Activated CD8-positive, alpha-beta T cell treated with anti-CD3 and anti-CD28 coated beads for 36 hours (primary cell): ENCODE measurements at regions not wholly inside any gene's neighbourhood (a gene's known extent, or its start where the extent isn't known, plus 50 kb on each side); places are given as distances from the start of the nearest gene placed in this dataset.
A peak's percentile ranks its signal among the peaks of the same experiment; 100 is the strongest.

Source experiments
- ATAC-seq: fragments of 200-7000 bp; cut with Tn5 transposase; one replicate; pipeline ENCODE4 v1.10.0; 2021; ENCODE audit warnings: mild to moderate bottlenecking, moderate library complexity
- CTCF ChIA-PET: fragments of 350-600 bp; sonication (Branson Sonifier 250); formaldehyde crosslinking; loops from one replicate; lab custom pipeline; 2021; ENCODE audit warnings: antibody characterized with exemption; lab: Charles Lee
- POLR2A ChIA-PET: fragments of 350-600 bp; sonication (Branson Sonifier 250); formaldehyde crosslinking; loops from one replicate; lab custom pipeline; 2021; ENCODE audit warnings: antibody characterized with exemption; lab: Charles Lee
- DNase-seq: peaks from one replicate; pipeline ENCODE4 v3.0.0-alpha.2; 2020
- H3K27ac Mint-ChIP-seq: one replicate; pipeline ENCODE4 v1.8.0; 2021; ENCODE audit warnings: mild to moderate bottlenecking, mixed read lengths
- H3K27me3 Mint-ChIP-seq: one replicate; pipeline ENCODE4 v1.8.0; 2021; ENCODE audit warnings: mixed read lengths
- H3K36me3 Mint-ChIP-seq: one replicate; pipeline ENCODE4 v1.8.0; 2021; ENCODE audit warnings: low read depth, mixed read lengths
- H3K4me1 Mint-ChIP-seq: one replicate; pipeline ENCODE4 v1.8.0; 2021; ENCODE audit warnings: low read depth, mixed read lengths
- H3K4me3 Mint-ChIP-seq: one replicate; pipeline ENCODE4 v1.8.0; 2021; ENCODE audit warnings: mild to moderate bottlenecking, moderate library complexity, mixed read lengths
- H3K9me3 Mint-ChIP-seq: one replicate; pipeline ENCODE4 v1.8.0; 2021; ENCODE audit warnings: mixed read lengths
- intact Hi-C: fragments of 100-400 bp; cut with micrococcal nuclease; formaldehyde crosslinking; loops from one replicate; pipeline ENCODE4 v1.10.0; 2022
- TF ChIP-seq, protein P1 (sequence below): fragments of 200-600 bp; IDR thresholded peaks from one replicate; pipeline ENCODE4 v1.8.0; 2022; ENCODE audit warnings: antibody characterized with exemption, mild to moderate bottlenecking

DNA sequence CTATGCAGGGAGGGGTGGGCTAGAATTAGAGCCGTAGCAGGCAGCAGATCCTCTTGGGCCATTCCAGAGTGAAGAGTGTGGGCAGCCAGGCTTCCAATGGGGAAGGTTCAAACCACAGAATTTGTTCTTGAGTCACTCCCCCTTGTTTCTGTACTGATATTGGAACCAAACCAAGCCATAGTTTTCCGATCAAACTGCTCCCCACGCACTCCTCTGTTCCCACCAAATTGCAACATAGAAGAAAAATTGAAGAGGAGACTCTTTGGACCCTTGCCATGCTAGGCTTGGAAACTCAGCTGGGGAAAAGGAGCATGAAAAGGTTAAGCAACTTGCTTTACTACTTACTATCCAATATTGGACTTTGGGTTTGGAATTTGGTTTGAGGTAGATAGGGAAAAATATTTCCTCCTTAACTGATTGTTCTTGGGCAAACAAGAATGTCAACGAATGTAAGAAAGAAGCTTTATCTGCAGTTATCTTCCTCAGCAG, 165.8 kb upstream of the NR3C1 start:
- no peaks in the 10 kb centered on the region for H3K9me3 Mint-ChIP-seq
- no peak overlapping the region for H3K27ac Mint-ChIP-seq
- intact Hi-C loops: no loop called here
- H3K4me1 Mint-ChIP-seq: peaks cover 8% of the 10 kb centered on the region
- no peaks in the 10 kb centered on the region for H3K36me3 Mint-ChIP-seq
- ChIA-PET POLR2A (interaction anchor here (0.6 kb wide), 1 partner anchor 37 kb away, joined by 3 read pairs; no protein-coding TSS in a partner anchor), CTCF (no interaction called here)
- H3K4me3 Mint-ChIP-seq: no peak overlapping the region
- no peak for DNase-seq
- ATAC-seq: no peak
- no peaks in the 10 kb centered on the region for H3K27me3 Mint-ChIP-seq
- TF ChIP-seq, protein P1, sequence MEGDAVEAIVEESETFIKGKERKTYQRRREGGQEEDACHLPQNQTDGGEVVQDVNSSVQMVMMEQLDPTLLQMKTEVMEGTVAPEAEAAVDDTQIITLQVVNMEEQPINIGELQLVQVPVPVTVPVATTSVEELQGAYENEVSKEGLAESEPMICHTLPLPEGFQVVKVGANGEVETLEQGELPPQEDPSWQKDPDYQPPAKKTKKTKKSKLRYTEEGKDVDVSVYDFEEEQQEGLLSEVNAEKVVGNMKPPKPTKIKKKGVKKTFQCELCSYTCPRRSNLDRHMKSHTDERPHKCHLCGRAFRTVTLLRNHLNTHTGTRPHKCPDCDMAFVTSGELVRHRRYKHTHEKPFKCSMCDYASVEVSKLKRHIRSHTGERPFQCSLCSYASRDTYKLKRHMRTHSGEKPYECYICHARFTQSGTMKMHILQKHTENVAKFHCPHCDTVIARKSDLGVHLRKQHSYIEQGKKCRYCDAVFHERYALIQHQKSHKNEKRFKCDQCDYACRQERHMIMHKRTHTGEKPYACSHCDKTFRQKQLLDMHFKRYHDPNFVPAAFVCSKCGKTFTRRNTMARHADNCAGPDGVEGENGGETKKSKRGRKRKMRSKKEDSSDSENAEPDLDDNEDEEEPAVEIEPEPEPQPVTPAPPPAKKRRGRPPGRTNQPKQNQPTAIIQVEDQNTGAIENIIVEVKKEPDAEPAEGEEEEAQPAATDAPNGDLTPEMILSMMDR: no peak

DNA sequence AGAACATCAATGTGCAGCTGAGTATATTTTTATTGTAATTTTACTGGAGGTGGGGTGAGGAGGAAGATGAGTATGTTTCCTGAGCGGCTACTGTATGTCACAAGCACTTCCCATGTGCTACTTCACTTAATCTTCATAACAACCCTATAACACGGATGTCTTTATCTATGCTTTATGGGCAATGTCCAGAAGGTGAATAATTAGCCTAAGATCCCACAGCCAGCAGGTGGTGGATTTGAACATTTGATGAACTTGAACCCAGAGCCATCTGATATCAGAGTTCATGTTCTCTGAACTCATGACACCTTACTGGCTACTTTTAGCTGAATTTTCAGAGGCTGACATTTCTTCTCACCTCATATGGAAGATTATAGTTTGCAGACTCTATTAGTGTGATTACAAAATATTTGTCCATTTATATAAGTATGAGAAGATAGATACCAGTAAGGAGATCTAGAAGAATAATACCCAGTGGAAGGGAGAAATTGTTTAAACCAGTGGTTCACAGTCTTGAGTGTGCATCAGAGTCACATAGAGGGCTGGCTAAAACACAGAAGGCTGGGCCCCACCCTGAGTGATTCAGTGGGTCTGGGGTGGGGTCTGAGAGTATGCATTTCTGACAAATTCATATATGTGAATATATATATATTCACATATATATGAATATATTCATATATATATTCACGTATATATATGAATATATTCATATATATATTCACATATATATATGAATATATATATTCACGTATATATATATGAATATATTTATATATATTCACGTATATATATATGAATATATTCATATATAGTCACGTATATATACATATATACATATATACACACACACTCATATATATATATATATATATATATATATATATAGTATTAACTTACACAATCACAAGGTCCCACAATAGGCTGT, 164.4 kb upstream of the NR3C1 start:
- POLR2A ChIA-PET: no interaction called here
- Mint-ChIP-seq H3K4me3 (no peak overlapping the region), H3K9me3 (no peaks in the 10 kb centered on the region), H3K27ac (no peak overlapping the region), H3K36me3 (no peaks in the 10 kb centered on the region), H3K27me3 (no peaks in the 10 kb centered on the region), H3K4me1 (peaks cover 8% of the 10 kb centered on the region)
- no peak for ATAC-seq
- intact Hi-C loops: no loop called here
- no peak for DNase-seq
- CTCF ChIA-PET: no interaction called here
- TF ChIP-seq, protein P1: no peak

DNA sequence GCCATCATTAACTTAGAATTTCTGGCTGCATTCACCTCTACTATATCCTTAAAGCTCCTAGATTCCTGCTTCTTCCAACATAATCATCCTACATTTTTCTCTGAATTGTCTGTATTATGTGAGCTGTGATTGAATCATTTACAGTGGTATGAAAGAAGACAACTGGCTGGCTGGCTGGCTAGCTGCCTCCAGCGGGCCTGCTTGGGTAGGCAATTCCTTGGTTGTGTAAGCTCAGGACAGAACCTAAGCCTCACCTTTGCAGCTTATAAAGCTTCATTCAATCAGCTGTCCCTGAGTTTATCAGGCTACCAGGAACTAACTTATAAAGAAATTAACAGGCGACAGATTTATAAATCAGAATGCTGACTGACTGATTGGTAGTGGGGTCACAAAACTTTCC, 162.7 kb upstream of the NR3C1 start:
- H3K9me3 Mint-ChIP-seq: no peaks in the 10 kb centered on the region
- no peaks in the 10 kb centered on the region for H3K27me3 Mint-ChIP-seq
- TF ChIP-seq, protein P1: no peak
- H3K4me1 Mint-ChIP-seq: peaks cover 8% of the 10 kb centered on the region
- ATAC-seq (no peak), DNase-seq (no peak)
- no peak overlapping the region for H3K4me3 Mint-ChIP-seq
- H3K36me3 Mint-ChIP-seq: no peaks in the 10 kb centered on the region
- intact Hi-C loops: no loop called here
- POLR2A ChIA-PET: no interaction called here
- CTCF ChIA-PET: interaction anchor here (1.2 kb wide), 1 partner anchor 9 kb away, joined by 3 read pairs; no protein-coding TSS in a partner anchor
- no peak overlapping the region for H3K27ac Mint-ChIP-seq

DNA sequence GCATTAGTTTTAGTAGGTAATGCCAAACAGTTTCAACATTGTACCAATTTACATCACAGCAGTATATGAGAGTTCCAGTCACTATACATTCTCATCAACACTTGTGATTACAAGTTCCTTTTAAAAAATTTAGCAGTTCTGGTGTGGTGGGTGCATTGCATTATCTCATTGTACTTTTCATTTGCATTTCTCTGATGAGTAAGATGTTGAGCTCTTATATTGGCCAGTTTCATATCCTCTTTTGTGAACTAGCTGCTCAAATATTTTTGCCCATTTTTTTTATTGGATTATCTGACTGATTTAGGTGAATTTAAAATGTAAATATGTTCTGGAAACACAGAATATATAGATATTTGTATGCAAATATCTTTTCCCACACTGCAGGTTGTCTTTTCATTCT, 160.9 kb upstream of the NR3C1 start:
- ChIA-PET POLR2A (no interaction called here), CTCF (no interaction called here)
- Mint-ChIP-seq H3K9me3 (no peaks in the 10 kb centered on the region), H3K27me3 (no peaks in the 10 kb centered on the region), H3K4me1 (peaks cover 11% of the 10 kb centered on the region), H3K4me3 (no peak overlapping the region), H3K27ac (no peak overlapping the region), H3K36me3 (no peaks in the 10 kb centered on the region)
- intact Hi-C loops: no loop called here
- peak; percentile 72 for ATAC-seq
- no peak for DNase-seq
- TF ChIP-seq, protein P1: no peak

DNA sequence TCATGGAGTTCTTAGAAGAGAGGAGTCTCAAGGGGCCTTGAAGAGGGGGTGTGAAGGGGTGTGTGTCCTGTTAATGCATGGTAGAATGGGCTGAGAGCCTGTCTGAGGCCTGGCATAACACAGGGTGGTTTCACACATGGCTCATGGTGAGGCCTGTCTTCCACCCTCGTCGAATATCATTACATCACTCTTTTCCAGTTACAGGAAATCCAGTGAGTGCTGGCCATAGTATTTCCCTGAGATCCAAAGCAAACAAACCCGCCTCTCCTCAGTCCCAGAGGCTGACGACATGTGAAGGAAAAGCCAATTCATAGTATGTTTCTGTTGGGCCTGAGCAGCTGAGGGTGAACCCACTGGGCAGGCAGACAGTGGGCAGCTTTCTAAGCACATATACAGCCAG, 159.4 kb upstream of the NR3C1 start:
- Mint-ChIP-seq H3K9me3 (no peaks in the 10 kb centered on the region), H3K4me3 (no peak overlapping the region), H3K27ac (no peak overlapping the region), H3K4me1 (peaks cover 12% of the 10 kb centered on the region), H3K36me3 (no peaks in the 10 kb centered on the region), H3K27me3 (no peaks in the 10 kb centered on the region)
- DNase-seq: no peak
- no peak for ATAC-seq
- intact Hi-C loops: no loop called here
- ChIA-PET CTCF (interaction anchor here (1.2 kb wide), 1 partner anchor 23 kb away, joined by 3 read pairs; no protein-coding TSS in a partner anchor), POLR2A (no interaction called here)
- TF ChIP-seq, protein P1: no peak
